NCI-H1092 treated with DMSO at 0.1 percent for 48 hours (cell line): ENCODE measurements at regions not wholly inside any gene's neighbourhood (a gene's known extent, or its start where the extent isn't known, plus 50 kb on each side); places are given as distances from the start of the nearest gene placed in this dataset.

Source experiments
- DNase-seq: peaks from one replicate; lab custom pipeline; 2025; lab: John Stamatoyannopoulos, UW

DNA sequence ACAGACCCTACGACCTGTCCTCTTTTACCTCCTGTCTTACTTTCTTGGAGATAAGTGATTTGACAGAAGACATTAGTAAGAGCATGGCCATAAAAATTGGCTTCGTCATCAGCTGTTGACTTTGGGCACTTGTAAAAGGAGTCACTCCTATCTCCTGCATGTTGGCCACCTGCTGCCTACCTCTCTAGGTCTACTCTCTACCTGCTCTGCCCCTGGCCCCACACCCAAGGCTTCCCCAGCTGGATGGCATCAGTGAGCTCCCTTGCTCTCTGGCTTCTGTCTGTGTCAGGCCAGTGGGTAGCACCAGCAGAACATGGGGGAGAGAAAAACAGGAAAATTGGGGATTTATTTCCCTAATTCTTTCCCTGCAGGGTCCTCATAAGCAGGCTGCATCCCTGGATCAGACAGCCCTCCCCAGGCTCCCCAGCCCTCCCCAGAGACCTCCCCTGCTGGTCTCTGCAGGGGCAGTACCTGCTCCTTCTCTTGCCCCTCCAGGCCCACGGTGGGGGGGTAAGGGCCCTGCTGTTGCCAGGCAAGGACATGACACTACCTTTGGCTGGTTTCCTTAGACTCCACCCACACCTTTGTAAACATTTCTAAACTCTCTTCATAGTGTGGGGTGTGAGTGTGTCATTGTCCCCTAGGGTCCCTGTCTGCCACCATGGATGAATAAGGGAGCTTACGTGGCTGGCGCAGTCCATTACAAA is 157.0 kb upstream of the NECTIN1 start:
- DNase-seq = no peak

DNA sequence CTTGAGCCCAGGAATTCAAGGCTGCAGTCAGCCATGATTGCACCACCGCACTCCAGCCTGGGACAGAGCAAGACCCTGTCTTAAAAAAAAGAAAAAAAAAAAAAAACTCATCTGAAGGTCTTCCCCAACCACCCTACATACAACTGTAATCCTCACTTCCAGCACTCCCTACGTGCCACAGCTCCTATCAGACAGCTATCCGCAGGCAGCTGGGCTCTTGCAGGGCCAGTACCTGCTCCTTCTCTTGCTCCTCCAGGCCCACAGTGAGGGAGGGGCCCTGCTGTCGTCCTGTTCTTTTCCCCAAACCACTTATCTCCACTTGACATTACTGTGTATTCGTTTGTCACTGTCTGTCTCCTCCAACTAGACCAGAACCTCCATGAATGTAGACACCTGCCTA is 156.1 kb upstream of the NECTIN1 start:
- DNase-seq = peak; percentile 15

GRCh38 chr11:119882316-119882715 is 153.3 kb upstream of the NECTIN1 start:
- DNase-seq = no peak

DNA sequence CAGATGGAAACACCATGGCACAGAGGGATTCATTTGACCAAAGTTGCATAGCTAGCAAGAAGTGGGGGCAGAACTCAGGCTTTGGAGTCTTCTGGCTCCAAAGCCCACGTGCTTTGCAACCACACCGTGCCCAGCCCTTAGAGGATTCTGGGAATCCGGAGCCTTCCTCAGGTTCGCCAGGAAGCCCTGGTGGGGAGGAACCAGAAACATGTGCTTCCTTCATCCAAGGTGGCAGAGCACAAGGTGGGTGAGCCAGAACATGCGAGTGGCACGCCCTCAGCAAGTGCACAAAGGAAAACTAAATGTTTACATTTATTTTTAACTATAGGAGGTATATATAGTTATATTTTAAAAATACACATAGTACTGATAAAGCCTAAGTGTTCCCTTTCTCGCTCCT is 151.9 kb upstream of the NECTIN1 start:
- DNase-seq = no peak

DNA sequence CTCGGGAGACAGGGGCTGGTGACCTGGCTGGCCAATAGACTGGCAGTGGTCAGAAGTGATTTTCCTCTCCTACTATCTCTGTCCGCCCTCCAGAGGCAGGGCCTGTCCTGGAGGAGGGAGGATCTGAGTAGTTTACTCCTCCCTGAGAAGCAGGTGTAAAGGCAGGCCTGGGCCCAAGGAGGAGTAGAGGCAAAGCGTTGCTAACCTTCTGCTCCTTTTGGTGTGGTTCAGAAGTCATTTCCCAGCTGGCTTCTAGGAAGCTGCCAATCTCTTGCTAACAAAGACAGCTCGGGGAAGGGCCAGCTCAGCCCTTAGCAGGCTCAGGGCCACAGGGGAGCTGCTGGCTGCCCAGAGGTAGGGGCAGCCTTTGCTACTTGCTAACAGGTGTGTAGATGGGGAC is 151.1 kb upstream of the NECTIN1 start:
- no peak for DNase-seq

DNA sequence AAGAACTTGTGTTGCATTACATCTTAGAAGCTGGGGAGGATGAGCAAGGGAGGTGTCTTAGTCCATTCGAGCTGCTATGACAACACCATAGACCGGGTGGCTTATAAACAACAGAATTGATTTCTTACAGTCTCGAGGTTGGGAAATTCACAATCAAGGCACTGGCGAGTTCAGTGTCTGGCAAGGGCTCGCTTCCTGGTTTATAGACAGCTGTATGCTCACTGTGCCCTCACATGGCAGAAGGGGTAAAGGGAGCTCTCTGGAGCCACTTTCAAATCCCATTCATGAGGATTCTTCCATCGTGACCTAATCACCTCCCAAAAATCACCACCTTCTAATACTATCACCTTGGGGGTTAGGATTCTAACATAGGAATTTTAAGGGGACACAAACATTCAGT is 150.0 kb upstream of the NECTIN1 start:
- DNase-seq = no peak

- no peak for DNase-seq
Measured at GRCh38 chr11:119876841-119877240, 147.8 kb upstream of the NECTIN1 start.

DNA sequence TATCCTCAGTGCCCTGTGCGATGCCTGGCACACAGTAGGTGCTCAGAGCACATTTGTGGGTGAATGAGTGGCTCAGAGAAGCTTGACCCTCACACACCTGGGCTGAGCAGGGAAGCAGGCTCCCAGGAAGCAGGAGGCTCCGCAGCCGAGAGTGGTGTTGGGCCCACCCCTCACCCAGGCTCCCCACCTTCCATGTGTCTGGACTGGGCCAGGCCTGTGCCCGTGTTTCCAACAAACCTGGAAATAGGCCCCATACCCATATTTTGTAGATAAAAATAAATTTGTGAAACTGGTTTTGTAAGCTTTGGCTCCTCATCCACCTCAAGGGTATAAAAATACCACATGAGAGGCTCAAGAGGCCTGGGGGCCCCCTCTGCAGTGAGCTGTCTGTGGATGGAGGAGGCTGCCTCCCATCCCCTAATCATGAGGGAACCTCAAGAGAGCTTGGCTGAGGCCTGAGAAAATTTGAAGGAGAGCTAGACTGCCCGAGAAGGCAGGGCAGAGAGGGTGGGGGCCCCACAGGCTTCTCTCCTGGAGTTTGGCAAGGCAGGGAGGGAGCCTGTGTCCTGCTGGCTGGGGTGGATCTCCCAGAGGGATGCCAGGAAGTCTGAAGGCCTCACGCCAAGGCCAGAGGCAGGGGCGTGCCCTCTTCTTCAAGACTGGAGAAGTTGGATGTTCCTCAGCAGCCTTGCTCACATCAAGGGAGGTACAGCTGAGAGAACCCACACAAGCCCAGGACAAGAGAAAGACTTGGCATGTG is 147.0 kb upstream of the NECTIN1 start:
- DNase-seq = no peak

DNA sequence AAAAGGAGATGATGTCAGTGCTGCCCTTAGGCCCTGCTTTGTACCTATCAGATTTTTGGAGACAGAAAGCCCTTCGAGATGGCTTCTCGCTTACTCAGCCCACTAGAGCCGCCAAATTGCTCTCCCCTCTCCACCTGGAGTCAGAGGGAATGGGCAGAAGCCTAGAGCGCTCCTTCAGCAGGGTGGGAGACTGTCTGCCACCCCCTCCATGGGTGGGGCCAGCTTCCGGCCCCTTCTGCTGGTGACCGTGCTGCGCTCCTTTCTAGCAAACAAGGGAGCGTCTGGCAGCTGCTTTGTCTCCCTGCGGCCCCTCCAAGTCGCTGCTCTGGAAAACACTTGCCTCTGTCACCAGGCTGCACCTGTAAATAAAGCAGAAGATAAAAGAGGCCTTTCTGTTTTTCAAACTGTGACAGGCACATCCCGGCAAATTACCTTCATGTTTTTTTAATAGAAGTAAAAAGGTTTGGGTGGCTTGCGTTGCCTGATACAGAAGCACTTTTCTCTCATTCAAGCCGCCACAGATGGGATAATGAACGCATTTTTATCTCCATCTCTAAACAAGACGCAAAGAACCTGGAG is 145.7 kb upstream of the NECTIN1 start:
- peak; percentile 44 for DNase-seq

GRCh38 chr11:119873761-119874421 is 144.9 kb upstream of the NECTIN1 start:
- DNase-seq = no peak

- no peak for DNase-seq
Measured at GRCh38 chr11:119872611-119873310, 143.8 kb upstream of the NECTIN1 start.

GRCh38 chr11:119865661-119866156 is 136.7 kb upstream of the NECTIN1 start:
- DNase-seq = no peak

- DNase-seq = no peak
Measured at GRCh38 chr11:119864836-119865235, 135.8 kb upstream of the NECTIN1 start.

- DNase-seq = peak; percentile 44
Measured at GRCh38 chr11:119863851-119864601, 135.0 kb upstream of the NECTIN1 start.

DNA sequence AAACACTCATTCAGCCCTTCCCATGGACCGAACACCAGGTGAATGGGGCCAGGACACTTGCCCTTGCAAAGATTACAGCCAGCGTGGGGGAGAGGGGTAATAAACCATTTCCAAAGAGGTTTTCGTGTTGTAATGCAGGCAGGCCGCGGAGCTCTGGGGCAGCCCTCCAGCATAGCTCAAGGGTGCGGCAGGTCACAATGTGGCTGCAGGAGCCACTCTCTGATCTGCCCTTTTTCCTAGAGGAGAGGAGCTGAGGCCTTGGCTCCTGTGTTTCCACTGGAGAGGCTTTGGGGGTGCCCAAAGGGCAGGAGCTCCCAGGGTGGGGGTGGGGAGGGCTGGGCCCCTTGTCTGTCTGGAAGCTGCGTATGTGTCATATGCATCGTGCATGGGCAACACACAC is 134.2 kb upstream of the NECTIN1 start:
- no peak for DNase-seq

DNA sequence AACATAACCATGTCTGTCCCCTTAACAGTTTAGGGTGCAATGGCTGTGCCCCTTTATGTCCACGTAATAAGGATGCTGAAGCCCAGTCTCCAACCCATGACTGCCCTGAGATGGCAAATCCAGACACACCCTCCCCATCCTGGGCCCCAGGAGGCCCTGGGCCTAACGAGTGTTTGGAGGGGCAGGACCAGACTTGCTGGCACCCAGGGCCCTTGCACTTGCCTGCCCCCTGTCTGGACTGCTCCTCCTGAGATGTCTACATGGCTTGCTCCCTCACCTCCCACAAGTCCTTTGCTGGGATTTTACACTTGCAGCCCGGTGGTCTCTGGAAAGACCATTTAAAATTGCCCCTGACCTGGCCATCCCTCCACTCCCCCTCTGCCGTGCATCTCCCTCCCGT is 132.2 kb upstream of the NECTIN1 start:
- DNase-seq = no peak

DNA sequence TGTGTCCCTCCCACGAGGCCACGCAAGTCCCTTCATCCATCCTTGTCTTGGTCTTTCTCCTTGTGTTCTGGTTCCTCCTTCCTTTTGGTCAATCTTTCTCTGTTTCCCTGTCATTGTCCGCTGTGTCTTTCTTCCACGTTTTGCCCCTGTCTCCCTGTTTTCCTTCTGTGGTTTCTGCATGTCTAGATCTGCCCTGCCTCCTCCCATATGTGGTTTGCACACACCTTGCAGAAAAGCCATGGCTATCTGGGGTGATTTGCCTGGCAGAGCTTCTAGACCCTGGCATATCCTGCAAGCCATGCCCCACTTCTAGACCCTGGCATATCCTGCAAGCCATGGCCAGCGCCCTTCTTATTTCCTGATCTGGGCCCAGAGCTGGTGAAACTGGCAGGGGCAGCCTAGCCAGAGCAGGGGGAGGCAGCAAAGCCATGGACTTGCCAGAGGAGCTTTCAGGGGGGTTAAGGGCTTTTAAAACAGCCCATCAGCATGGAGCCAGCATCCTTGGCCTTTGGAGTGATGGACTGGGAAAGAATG is 131.6 kb upstream of the NECTIN1 start:
- DNase-seq = no peak

DNA sequence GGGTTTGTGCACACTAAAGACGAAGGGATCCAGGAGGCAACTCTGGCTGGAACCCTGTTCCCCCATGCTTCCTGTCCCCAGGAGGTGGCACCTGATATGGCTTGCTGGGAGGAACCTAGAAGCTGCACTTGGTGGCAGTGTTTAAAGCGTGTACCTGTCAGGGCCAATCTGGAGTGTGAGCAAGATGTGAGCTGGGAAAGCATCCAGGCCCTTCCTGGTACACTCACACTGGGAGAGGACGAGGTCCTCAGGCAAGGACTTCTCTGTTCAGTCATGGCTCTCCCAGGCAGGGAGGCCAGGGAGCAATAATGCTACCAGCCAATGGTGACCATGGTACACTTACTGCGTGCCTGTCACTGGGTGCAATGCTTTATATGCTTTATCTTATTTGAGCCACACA is 130.7 kb upstream of the NECTIN1 start:
- DNase-seq = no peak

- no peak for DNase-seq
Measured at GRCh38 chr11:119858288-119858687, 129.3 kb upstream of the NECTIN1 start.

GRCh38 chr11:119856681-119857485 is 127.9 kb upstream of the NECTIN1 start:
- DNase-seq = no peak
